GM21576 (cell line): ENCODE measurements at regions not wholly inside any gene's neighbourhood (a gene's known extent, or its start where the extent isn't known, plus 50 kb on each side); places are given as distances from the start of the nearest gene placed in this dataset.
"Not testable (repeated sequence)": the region's sequence is repeated elsewhere in the genome, so short reads cannot be mapped to it uniquely, and the experiment has no call there.

Source experiments
- ATAC-seq: cut with Tn5 transposase; IDR thresholded peaks from one replicate; pipeline ENCODE4 v1.9.1; 2021; ENCODE audit warnings: mild to moderate bottlenecking, moderate library complexity; ENCODE audit not compliant: unreplicated experiment

DNA sequence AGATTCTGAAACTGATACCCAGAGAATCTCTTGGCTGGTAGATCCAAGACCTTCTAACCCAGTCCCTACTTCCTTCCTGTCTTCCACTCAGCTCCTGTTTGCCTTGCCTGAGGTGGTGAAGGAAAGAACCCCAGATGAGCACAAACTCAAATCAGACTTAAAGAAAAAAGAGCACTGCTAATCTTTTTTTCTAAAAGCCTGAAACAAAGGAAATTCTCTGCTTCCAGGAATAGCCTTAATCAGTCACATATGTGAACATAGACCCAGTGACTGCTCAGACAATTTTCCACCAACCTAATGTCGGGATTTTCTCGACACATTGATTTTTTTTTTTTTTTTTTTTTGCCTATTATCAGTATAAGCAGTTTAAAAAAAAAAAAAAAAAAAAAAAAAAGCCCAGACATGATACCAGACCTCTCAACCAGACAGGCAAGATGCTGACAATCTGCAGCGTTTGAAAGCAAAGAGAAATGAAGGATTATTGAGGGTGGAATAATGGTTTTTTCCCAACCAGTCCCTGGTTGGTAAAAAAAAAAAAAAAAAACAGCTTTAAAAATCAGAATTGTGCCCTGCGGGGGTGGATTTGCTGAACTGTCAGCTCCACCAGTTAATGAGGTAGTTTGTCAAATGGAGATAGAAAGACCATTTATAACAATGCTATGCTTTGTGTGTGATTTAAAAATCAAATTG, 256.8 kb upstream of the RARB start:
- no peak for ATAC-seq

DNA sequence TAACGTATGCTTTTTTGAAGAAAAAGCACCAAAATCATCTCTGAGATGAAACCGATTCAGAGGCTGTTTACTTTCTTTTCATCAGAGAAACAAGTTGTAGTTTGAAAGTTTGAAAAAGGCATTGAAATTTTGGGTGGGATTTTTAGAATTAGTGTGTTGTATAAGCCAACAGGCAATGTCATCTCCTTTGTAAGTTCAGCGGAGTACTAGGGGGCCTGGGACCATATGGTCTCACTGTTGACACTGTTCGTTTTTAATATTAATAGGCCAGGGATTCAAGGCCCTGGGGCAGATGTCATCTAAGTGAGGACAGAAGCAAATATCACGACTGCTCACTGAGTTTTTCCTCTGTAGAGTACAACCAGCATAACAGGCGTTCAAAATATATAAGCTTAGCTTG, 256.2 kb upstream of the RARB start:
- no peak for ATAC-seq

DNA sequence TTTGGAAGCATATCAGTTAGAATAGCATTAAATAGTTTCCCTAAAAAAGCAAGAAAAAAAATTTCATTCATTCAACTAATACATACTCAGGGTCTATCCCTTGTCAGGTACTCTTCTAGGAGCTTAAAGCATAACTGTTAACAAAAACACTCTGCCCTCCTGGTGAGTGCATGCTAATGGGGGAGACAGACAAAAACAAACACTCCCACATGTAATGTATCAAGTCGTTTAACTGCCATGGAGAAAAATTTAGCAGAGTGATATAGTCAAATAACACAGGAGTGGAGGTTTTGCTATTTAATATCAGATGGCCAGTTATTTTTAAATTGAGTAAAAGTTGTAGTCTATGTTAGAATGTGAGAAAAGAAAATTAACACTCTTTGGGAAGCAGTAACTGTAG, 254.5 kb upstream of the RARB start:
- no peak for ATAC-seq

DNA sequence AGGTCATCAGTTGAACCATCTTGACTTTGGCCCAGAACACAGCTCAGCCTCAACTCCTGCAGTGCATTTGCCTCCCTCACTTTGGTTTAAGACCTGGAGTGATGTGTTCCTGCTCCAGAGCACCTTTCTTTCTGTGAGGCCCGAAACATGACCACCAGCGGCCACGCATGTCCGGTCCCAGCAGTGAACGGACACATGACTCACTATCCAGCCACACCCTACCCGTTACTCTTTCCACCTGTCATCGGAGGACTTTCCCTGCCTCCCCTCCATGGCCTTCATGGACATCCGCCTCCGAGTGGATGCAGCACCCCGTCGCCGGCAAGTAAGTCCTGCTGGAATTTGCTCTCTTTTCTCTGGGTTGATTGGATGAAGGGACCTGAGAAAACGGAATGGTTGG, 253.8 kb upstream of the RARB start:
- no peak for ATAC-seq

DNA sequence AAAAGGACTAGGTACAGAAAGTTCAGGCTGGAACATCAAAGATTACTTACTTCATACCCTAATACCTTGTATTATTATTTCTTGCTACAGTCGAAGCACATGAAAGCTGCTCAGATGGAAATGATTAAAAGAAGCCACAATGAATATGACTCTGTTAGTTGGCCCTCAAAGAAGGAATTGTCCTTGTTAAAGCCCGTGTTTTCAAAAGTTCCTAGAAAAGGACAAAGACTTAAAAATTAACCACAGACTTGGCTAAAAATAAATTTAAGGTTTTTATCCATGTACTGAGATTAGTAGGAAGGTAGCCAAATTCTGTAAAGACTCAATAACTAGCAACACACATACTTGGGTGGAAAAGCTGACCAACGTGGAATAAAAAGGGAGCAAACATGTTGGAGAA, 251.0 kb upstream of the RARB start:
- ATAC-seq = no peak

DNA sequence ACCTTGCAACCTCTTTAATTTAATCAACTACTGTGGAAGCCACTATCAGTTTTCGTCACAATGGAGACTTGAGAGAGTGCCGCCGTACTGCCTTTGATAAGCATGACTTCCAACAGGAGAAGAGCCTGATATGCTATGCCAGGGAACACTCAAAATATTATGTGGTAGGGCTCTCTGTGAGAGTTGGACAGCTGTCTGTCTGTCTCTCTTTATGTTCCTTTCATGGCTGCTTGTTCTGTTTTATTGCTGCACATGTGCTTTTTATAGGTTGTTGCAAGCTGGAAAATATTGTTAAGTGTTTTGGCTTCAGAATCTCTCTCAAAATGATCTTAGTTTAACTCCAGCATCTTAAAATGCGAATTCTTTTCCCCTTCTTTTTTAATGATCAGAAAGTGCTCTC, 249.4 kb upstream of the RARB start:
- ATAC-seq = no peak

DNA sequence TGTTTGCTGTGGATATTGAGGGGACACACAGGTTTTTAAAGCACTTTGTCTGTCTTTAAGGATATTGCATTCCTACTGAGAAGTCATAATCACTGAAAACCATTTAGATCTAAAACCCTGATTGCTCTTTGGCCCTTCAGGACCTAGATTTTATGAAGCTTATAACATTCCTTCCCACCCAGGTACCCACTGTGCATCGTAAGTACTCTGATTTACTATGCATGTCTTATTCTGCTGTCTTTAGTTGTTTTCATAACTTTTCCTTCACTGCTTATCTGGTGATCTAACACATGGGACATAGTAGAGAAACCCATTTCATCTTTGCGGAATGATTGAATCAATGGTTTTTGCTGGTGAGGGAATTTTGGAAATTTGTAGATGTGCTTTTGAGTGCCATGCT, 247.0 kb upstream of the RARB start:
- no peak for ATAC-seq

DNA sequence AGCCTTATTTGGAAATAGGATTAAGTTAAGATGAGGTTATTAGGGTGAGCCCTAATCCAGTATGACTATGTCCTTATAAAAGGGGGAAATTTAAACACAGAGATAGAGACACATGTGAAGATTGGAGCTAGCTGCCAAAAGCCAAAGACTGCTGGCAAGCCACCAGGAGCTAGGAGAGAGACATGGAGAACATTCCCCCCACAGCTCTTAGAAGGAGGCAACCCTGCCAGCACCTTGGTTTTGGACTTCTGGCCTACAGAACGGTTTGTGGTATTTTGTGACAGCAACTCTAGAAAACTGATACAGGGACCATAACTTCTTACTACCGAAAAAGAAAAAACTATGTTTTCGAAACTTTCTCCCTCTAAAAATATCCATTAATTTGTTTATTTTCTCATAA, 245.3 kb upstream of the RARB start:
- ATAC-seq = no peak

DNA sequence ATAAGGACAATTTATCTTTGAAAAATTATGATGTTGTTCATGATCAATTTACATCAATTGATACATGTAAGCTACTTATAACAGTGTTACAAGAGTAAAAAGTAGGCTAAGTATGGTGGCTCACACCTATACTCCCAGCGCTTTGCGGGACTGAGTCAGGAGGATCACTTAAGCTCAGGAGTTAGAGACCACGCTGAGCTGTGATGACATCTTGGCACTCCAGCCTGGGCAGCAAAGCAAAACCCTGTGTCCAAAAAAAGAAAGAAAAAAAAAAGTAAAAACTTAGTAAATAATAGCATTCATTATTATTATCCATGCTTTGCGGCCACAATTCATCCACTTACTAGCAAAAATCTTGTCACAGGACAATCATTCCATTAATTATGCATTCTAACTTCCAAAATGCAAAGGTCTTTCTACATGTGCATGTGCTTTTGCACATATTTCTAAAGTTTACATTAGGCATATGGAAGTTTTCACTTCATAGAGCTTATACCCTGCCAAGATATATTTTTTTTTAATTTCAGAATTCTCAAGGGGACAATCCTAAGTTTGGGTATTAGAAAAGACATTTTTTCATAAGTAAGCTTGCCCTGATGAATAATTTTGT, 243.3 kb upstream of the RARB start:
- no peak for ATAC-seq

DNA sequence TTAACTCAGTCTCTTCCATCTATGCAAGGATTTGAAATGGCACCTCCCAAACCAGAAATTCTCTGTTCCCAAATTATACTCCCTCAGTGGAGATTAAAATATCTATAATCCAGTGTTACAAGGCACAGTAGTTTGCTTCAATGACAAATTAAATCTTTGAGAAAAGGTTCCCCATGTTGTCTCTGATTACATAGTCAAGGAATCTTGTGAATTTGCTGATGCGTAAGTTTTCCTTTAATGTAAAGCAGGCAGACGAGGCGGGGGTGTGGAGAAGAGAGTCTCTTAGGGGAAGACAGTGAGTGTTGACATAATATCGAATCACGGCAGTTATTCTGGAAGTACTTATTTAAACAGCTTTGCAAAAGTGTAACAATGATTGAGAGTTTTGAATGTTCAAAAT, 236.4 kb upstream of the RARB start:
- ATAC-seq = no peak

DNA sequence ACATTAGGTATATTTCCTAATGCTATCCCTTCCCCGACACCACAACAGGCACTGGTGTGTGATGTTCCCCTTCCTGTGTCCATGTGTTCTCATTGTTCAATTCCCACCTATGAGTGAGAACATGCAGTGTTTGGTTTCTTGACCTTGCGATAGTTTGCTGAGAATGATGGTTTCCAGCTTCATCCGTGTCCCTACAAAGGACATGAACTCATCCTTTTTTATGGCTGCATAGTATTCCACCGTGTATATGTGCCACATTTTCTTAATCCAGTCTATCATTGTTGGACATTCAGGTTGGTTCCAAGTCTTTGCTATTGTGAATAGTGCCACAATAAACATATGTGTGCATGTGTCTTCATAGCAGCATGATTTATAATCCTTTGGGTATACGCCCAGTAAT, 228.5 kb upstream of the RARB start:
- not testable (repeated sequence) for ATAC-seq

DNA sequence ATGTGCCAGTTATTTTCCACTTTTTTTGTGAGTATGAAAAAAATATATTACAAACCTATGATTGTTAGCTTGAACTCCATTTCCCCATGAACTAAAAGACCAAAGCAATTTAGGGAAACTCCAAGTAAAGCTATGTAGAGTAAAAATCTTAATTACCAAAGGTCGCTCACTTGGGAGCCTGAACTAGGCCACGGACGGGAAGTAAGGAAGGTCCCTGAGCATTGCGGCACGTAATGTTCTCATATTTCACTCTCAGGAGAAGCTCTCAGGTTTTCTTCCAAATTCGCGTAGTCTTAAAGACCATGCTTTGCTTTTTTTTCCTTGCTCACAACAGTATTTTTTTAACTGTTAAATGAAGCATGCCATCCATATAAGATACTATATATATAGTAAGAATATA, 215.3 kb upstream of the RARB start:
- ATAC-seq = no peak

DNA sequence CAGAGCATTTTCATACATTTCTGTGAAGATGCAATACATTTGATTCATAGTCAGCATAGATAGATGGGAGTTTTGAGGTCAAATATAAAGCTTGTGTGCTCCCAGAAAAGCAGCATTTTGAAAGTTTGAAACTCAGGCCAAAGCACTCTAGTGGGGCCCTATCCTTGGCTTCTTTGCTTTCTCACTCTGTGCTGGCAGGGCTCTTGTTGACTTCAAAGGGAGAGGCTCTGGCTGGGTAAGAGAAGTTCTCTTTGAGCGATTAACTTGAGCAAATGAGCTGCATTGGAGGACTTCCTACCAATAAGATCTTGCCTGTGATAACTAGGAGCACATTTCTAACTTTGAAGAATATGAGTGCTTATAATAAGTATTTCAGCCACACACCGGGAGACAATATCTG, 214.0 kb upstream of the RARB start:
- no peak for ATAC-seq

DNA sequence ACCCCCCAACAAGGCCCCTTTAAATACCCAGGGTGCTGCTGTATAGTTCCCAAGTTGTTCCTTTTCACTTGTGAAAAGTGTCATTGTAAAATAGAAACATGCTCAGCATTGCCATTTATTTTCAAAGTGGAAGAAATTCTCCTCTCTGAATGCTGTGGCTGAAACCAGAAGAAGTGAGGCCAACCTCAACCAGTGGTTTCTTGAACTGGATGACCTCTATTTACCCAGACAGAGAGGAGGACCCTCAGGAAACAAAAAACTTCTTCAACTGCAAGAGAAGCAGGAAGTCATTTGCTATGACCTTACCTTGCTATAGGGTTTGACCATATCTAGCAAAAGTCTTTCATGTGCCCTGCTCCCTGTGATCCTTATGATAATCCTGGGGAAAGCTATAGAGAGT, 209.7 kb upstream of the RARB start:
- ATAC-seq = no peak

DNA sequence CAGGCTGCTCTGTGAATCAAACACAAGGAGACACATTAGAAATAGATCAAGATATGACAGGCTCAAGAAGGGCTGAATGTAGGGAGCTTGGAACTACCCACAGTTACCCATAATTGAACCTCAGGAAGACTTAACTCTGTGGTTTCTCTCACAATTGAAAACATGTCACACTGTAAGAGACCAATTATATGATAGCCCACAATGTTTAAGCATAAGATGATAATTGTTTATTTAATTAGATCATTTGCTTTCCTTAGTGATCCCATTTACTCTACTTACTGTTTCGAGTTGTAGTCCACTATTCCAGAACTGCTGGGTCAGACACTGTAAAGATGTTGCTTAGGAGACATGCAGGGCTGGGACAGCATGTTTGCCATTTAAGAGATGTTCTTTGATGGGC, 201.3 kb upstream of the RARB start:
- ATAC-seq = no peak

DNA sequence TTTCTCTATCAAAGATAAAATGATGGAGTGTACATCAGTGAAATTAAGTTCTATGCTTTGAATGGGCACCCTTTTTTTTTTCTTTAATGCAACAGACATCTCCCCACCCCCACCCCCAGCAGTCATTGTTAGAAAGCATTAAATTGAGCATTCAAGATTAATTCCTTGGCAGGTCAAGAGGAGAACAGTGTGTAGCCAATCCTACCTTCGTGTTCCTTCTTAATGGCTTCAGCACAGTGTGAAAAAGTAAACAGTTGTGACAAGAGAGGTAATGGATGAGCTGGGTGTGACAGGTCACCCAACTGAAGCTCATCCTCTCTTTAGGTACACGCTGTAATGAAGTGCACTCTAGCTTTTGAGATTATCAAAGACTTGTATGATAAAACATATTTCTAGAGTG, 198.5 kb upstream of the RARB start:
- ATAC-seq = no peak

DNA sequence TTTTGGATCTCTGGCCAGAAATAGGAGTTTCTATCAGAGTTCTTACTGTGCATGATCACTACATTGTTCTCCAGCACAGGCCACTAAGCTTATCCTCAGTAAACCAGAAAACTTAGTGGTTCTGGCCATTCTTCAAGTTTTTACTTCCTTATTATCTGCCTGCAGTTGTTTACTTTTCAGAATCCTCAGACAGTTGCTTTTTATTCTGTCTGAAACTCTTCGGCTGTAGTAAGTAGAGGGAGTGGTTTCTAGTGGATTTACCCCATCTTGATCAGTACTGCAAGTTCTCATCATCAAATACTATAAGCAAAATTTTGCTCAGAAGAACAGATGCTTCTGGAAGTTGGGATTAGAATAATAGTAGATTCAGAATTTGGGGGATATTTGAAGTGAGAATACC, 193.0 kb upstream of the RARB start:
- ATAC-seq = no peak

DNA sequence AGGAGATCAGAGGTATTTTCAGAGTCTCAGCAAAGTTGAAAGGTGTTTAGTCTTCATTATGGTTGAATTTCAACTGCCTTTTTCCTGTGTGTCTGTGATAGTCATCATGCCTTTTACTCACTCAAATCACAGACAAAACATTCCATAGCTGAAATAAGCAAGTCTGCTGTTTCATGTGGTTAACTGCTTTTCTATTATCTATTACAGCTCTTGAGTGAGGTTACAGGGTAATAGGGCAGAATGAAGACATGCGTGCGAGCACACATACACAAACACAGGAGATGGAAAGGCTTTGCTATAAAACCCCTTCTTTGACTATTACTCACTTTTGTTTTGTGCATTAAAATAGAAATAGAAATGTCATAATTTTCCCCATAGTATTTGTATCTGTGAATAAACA, 192.6 kb upstream of the RARB start:
- no peak for ATAC-seq

DNA sequence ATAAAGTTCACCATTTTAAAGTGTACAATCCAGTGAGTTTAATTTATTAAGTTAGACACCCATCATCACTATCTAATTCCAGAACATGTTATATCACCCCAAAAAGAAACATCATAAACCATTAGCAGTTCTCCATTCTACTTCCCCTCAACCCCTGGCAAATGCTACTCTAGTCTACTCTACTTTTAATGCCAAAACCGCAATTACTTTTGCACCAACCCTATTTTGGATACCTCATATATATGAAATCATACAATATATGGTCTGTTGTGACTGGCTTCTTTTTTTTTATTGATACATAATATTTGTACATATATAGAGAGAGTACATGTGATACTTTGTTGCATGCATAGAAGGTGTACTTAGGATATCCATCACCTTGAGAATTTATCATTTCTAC, 190.5 kb upstream of the RARB start:
- ATAC-seq = no peak

DNA sequence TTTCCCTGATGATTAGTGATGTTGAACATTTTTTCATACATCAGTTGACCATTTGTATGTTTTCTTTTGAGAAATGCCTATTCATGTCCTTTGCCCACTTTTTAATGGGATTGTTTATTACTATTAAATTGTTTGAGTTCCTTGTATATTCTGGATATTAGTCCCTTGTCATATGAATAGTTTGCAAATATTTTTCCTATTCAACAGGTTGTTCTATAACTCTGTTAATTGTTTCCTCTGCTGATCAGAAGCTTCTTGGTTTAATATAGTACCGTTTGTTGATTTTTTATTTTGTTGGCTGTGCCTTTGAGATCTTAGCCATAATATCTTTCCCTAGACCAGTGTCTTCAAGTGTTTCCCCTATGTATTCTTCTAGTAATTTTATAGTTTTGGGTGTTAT, 189.0 kb upstream of the RARB start:
- ATAC-seq = no peak

DNA sequence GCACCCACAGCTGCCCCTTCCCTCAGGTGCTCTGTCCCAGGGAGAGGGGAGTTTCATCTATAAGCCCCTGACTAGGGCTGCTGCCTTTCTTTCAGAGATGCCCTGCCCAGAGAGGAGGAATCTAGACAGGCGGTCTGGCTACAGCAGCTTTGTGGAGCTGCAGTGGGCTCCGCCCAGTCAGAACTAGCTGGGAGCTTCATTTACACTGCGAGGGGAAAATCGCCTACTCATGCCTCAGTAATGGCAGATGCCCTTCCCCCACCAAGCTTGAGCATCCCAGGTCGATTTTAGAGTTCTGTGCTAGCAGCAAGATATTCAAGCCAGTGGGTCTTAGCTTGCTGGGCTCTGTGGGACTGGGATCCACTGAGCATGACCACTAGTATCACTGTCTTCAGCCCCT, 181.2 kb upstream of the RARB start:
- ATAC-seq = no peak

DNA sequence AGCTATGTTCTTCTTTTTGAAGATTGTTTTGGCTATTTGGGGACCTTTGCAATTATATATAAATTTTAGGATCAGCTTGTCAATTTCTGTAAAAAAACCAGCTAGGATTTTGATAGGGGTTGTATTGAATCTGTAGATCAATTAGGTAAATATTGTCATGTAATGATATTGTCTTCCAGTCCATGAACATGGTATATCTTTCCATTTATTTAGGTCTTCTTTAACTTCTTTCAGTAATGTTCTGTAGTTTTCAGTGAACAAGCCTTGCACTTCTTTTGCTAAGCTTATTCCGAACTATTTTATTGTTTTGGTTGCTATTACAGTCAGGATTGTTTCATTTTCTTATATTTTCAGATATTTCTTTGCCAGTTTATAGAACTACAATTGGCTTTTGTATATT, 175.8 kb upstream of the RARB start:
- no peak for ATAC-seq

DNA sequence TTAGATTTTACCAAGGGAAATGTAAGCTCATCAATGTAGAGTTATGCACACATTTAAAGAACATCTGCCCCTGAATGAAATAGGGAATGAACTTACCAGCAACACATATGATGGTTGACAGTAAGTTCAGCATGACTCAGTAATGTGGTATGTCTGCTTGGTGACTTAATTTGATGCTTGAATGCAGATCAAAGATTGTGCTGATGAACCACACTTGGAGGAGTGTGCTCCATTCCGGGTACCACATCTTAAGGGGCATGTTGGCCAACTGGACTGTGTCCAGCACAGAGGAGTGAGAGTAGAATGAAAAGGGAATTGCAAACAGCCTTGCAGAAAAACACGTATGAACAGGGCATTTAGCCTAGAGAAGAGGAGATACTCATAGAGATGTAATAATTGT, 171.0 kb upstream of the RARB start:
- ATAC-seq = no peak
